HepG2 (cell line): ENCODE measurements at regions not wholly inside any gene's neighbourhood (a gene's known extent, or its start where the extent isn't known, plus 50 kb on each side); places are given as distances from the start of the nearest gene placed in this dataset.

Source experiments
- CEBPG ChIP-seq: IDR thresholded peaks from 2 replicates; pipeline ENCODE4 v1.6.1; 2016
- GATAD2A ChIP-seq: IDR thresholded peaks from 2 replicates; pipeline ENCODE4 v1.6.1; 2016
- HCFC1 ChIP-seq: fragments of 150-350 bp; IDR thresholded peaks from 2 replicates; pipeline ENCODE4 v1.6.1; 2014; ENCODE audit warnings: low read depth, low read length
- SP5 ChIP-seq: IDR thresholded peaks from 2 replicates; pipeline ENCODE4 v1.6.1; 2016; ENCODE audit warnings: low read depth, borderline replicate concordance
- TBX2 ChIP-seq: sonication (generic); formaldehyde crosslinking; IDR thresholded peaks from 2 replicates; pipeline ENCODE4 v1.5.0; 2020; ENCODE audit warnings: missing genetic modification reagents, mild to moderate bottlenecking, borderline replicate concordance
- ZNF552 ChIP-seq: sonication (generic); formaldehyde crosslinking; IDR thresholded peaks from 2 replicates; pipeline ENCODE4 v1.9.0; 2022; ENCODE audit warnings: missing genetic modification reagents, mild to moderate bottlenecking, borderline replicate concordance
- ZNF775 ChIP-seq: sonication (generic); formaldehyde crosslinking; IDR thresholded peaks from 2 replicates; pipeline ENCODE4 v1.4.0; 2020; ENCODE audit warnings: missing genetic modification reagents, mild to moderate bottlenecking, moderate library complexity, borderline replicate concordance
- TF ChIP-seq, protein P1 (sequence below): sonication (generic); formaldehyde crosslinking; IDR thresholded peaks from 2 replicates; pipeline ENCODE4 v1.4.0; 2020; ENCODE audit warnings: mild to moderate bottlenecking, missing genetic modification reagents
- TF ChIP-seq, protein P2 (sequence below): sonication (generic); formaldehyde crosslinking; IDR thresholded peaks from 2 replicates; pipeline ENCODE4 v1.4.0; 2020; ENCODE audit warnings: mild to moderate bottlenecking, missing genetic modification reagents
- TF ChIP-seq, protein P3 (sequence below): sonication (generic); formaldehyde crosslinking; IDR thresholded peaks from 2 replicates; pipeline ENCODE4 v1.4.0; 2020; ENCODE audit warnings: mild to moderate bottlenecking, missing genetic modification reagents
- TF ChIP-seq, protein P4 (sequence below): sonication (generic); formaldehyde crosslinking; IDR thresholded peaks from 2 replicates; pipeline ENCODE4 v1.4.0; 2020; ENCODE audit warnings: mild to moderate bottlenecking, missing genetic modification reagents
- TF ChIP-seq, protein P5 (sequence below): sonication (generic); formaldehyde crosslinking; IDR thresholded peaks from 2 replicates; pipeline ENCODE4 v1.4.0; 2020; ENCODE audit warnings: missing genetic modification reagents

DNA sequence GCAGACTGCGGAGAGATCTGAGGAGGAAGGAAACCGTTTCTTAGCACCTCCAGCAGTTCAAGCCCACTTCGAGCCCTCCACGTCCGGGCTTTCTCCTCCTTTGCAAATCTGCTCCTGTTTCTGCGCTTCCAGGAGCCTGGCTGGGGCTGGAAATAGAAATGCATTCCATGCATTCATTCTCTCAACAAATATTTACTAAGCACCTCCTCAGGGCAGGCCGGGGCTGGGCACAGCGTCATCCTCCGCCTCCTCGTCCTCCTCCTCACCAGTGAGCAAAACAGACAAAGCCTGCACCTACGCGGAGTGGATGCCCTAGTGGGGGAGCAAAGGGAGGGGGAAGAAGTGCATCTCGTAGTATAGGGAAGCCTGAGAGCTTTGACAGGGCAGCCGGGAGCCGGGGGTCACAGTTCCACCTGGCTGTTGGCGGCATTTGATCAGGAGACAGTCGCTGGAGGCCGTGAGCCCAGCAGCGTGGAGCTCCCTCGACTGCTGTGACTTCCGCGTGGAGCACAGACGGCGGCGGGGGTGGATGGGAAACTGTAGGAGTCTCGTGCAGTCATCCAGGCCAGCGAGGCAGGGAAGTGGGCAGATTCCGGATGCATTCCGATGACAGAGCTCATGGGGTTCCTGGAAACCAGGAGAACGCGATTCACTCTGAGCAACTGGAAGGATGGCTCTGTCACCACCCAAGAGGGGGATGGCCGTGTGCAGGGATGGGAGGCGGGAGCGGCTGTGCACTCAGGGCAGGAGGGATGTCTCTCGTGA lies 93.5 kb downstream of the SIK1 start (continued):
- TF ChIP-seq, protein P1, sequence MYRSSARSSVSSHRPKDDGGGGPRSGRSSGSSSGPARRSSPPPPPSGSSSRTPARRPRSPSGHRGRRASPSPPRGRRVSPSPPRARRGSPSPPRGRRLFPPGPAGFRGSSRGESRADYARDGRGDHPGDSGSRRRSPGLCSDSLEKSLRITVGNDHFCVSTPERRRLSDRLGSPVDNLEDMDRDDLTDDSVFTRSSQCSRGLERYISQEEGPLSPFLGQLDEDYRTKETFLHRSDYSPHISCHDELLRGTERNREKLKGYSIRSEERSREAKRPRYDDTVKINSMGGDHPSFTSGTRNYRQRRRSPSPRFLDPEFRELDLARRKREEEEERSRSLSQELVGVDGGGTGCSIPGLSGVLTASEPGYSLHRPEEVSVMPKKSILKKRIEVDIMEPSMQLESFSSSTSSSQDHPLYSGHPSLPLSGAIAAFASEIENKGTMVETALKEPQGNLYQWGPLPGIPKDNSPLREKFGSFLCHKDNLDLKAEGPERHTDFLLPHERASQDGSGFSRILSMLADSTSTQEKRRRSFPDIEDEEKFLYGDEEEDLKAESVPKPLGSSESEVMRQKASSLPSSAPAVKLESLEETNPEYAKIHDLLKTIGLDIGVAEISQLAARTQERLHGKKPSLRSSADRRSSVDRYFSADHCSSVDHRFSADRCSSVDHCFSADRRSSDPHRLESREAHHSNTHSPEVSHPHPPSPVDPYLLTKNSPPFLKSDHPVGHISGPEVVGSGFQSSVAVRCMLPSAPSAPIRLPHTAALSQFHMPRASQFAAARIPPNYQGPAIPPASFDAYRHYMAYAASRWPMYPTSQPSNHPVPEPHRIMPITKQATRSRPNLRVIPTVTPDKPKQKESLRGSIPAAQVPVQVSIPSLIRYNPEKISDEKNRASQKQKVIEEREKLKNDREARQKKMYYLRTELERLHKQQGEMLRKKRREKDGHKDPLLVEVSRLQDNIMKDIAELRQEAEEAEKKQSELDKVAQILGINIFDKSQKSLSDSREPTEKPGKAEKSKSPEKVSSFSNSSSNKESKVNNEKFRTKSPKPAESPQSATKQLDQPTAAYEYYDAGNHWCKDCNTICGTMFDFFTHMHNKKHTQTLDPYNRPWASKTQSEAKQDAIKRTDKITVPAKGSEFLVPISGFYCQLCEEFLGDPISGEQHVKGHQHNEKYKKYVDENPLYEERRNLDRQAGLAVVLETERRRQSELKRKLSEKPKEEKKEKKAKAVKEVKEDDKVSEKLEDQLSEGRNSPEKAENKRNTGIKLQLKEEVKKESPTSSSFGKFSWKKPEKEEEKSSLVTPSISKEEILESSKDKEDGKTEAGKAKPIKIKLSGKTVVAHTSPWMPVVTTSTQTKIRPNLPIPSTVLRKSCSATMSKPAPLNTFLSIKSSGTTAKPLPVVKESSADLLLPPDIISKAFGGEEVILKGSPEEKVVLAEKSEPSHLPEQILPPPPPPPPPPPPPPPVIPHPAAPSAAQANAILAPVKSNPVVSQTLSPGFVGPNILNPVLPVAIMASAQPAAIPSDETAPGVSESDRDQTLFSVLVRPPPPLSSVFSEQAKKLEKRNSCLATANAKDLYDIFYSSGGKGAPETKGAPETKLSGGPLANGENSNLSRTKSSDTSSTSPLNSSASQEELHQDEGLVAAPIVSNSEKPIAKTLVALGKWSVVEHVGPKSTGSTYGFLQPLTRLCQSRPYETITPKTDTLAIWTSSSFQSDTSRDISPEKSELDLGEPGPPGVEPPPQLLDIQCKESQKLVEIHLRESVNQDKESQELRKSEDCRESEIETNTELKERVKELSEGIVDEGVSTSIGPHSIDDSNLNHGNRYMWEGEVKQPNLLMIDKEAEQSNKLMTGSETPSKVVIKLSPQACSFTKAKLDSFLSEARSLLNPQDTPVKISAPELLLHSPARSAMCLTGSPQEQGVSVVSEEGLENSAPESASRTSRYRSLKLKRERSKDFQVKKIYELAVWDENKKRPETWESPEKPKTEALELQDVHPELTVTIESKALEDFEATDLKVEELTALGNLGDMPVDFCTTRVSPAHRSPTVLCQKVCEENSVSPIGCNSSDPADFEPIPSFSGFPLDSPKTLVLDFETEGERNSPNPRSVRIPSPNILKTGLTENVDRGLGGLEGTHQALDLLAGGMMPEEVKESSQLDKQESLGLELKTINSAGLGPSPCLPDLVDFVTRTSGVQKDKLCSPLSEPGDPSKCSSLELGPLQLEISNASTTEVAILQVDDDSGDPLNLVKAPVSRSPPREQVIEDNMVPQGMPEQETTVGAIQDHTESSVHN (CRISPR knock-in tag) = no peak
- TF ChIP-seq HCFC1 (no peak), ZNF552 (CRISPR knock-in tag) (0 out of 2 replicates have a peak, but pooled peaks have one; percentile 38), TBX2 (peak; percentile 45; the same call in 1 of the 2 replicates), ZNF775 (CRISPR knock-in tag) (no peak), SP5 (CRISPR knock-in tag) (peak; percentile 43; the same call in 1 of the 2 replicates), CEBPG (no peak), GATAD2A (peak; percentile 67)
- TF ChIP-seq, protein P2, sequence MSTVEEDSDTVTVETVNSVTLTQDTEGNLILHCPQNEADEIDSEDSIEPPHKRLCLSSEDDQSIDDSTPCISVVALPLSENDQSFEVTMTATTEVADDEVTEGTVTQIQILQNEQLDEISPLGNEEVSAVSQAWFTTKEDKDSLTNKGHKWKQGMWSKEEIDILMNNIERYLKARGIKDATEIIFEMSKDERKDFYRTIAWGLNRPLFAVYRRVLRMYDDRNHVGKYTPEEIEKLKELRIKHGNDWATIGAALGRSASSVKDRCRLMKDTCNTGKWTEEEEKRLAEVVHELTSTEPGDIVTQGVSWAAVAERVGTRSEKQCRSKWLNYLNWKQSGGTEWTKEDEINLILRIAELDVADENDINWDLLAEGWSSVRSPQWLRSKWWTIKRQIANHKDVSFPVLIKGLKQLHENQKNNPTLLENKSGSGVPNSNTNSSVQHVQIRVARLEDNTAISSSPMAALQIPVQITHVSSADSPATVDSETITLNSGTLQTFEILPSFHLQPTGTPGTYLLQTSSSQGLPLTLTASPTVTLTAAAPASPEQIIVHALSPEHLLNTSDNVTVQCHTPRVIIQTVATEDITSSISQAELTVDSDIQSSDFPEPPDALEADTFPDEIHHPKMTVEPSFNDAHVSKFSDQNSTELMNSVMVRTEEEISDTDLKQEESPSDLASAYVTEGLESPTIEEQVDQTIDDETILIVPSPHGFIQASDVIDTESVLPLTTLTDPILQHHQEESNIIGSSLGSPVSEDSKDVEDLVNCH (CRISPR knock-in tag) = no peak
- TF ChIP-seq, protein P3, sequence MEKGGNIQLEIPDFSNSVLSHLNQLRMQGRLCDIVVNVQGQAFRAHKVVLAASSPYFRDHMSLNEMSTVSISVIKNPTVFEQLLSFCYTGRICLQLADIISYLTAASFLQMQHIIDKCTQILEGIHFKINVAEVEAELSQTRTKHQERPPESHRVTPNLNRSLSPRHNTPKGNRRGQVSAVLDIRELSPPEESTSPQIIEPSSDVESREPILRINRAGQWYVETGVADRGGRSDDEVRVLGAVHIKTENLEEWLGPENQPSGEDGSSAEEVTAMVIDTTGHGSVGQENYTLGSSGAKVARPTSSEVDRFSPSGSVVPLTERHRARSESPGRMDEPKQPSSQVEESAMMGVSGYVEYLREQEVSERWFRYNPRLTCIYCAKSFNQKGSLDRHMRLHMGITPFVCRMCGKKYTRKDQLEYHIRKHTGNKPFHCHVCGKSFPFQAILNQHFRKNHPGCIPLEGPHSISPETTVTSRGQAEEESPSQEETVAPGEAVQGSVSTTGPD (CRISPR knock-in tag) = no peak
- TF ChIP-seq, protein P4, sequence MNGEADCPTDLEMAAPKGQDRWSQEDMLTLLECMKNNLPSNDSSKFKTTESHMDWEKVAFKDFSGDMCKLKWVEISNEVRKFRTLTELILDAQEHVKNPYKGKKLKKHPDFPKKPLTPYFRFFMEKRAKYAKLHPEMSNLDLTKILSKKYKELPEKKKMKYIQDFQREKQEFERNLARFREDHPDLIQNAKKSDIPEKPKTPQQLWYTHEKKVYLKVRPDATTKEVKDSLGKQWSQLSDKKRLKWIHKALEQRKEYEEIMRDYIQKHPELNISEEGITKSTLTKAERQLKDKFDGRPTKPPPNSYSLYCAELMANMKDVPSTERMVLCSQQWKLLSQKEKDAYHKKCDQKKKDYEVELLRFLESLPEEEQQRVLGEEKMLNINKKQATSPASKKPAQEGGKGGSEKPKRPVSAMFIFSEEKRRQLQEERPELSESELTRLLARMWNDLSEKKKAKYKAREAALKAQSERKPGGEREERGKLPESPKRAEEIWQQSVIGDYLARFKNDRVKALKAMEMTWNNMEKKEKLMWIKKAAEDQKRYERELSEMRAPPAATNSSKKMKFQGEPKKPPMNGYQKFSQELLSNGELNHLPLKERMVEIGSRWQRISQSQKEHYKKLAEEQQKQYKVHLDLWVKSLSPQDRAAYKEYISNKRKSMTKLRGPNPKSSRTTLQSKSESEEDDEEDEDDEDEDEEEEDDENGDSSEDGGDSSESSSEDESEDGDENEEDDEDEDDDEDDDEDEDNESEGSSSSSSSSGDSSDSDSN (CRISPR knock-in tag) = 0 out of 2 replicates have a peak, but pooled peaks have one; percentile 51
- TF ChIP-seq, protein P5, sequence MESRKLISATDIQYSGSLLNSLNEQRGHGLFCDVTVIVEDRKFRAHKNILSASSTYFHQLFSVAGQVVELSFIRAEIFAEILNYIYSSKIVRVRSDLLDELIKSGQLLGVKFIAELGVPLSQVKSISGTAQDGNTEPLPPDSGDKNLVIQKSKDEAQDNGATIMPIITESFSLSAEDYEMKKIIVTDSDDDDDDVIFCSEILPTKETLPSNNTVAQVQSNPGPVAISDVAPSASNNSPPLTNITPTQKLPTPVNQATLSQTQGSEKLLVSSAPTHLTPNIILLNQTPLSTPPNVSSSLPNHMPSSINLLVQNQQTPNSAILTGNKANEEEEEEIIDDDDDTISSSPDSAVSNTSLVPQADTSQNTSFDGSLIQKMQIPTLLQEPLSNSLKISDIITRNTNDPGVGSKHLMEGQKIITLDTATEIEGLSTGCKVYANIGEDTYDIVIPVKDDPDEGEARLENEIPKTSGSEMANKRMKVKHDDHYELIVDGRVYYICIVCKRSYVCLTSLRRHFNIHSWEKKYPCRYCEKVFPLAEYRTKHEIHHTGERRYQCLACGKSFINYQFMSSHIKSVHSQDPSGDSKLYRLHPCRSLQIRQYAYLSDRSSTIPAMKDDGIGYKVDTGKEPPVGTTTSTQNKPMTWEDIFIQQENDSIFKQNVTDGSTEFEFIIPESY (CRISPR knock-in tag) = no peak
